Liver (tissue), 7 donors: ENCODE measurements at regions not wholly inside any gene's neighbourhood (a gene's known extent, or its start where the extent isn't known, plus 50 kb on each side); places are given as distances from the start of the nearest gene placed in this dataset.

Experiments used
- DNase-seq: peaks from one replicate; pipeline ENCODE4 v3.0.0-alpha.2; 2017; ENCODE audit warnings: low spot score
- H3K27ac ChIP-seq, 2 donors: one replicate each; pipeline ENCODE4 v1.7.0; 2013; ENCODE audit warnings: inconsistent platforms in 2 of 2, low read length in 2 of 2, control low read depth in 1 of 2, low read depth in 1 of 2, mild to moderate bottlenecking in 1 of 2
- H3K27me3 ChIP-seq, 4 donors: one replicate each; pipeline versions ENCODE4 v1.6.1 to v1.7.0; 2013; ENCODE audit warnings: low read length in 3 of 4, inconsistent platforms in 1 of 4, mild to moderate bottlenecking in 1 of 4, moderate library complexity in 1 of 4; ENCODE audit not compliant: control insufficient read depth in 4 of 4, insufficient read depth in 4 of 4
- H3K36me3 ChIP-seq, 4 donors: one replicate each; pipeline versions ENCODE4 v1.6.1 to v1.7.0; 2013; ENCODE audit warnings: low read length in 3 of 4, mild to moderate bottlenecking in 3 of 4, low read depth in 1 of 4, moderate library complexity in 1 of 4; ENCODE audit not compliant: control insufficient read depth in 4 of 4, insufficient read depth in 3 of 4
- H3K4me1 ChIP-seq, 4 donors: one replicate each; pipeline versions ENCODE4 v1.6.1 to v1.7.0; 2013; ENCODE audit warnings: low read length in 3 of 4, mild to moderate bottlenecking in 3 of 4, moderate library complexity in 1 of 4; ENCODE audit not compliant: control insufficient read depth in 4 of 4, insufficient read depth in 4 of 4
- H3K4me3 ChIP-seq, 3 donors: one replicate each; pipeline versions ENCODE4 v1.6.1 to v1.7.0; 2013; ENCODE audit warnings: low read length in 3 of 3, control low read depth in 1 of 3, low read depth in 1 of 3, mild to moderate bottlenecking in 1 of 3
- H3K9ac ChIP-seq, 2 donors: one replicate each; pipeline ENCODE4 v1.7.0; 2013; ENCODE audit warnings: low read length in 2 of 2, mild to moderate bottlenecking in 2 of 2, moderate library complexity in 2 of 2, control low read depth in 1 of 2, low read depth in 1 of 2
- H3K9me3 ChIP-seq, 4 donors: one replicate each; pipeline versions ENCODE4 v1.6.1 to v1.7.0; 2013; ENCODE audit warnings: low read length in 3 of 4; ENCODE audit not compliant: control insufficient read depth in 4 of 4
- EGR1 ChIP-seq, 2 donors: IDR thresholded peaks; 2 replicates each; pipeline ENCODE4 v1.6.1; 2016 to 2018; ENCODE audit warnings: antibody characterized with exemption in 2 of 2, low read depth in 2 of 2
- FOXA1 ChIP-seq: IDR thresholded peaks from 2 replicates; pipeline ENCODE4 v1.6.1; 2016; ENCODE audit warnings: antibody characterized with exemption
- GABPA ChIP-seq, 2 donors: IDR thresholded peaks in 1 of 2; conservative IDR thresholded peaks in 1 of 2; 2 replicates each; pipeline ENCODE4 v1.6.1; 2016; ENCODE audit warnings: antibody characterized with exemption in 2 of 2, mild to moderate bottlenecking in 1 of 2, moderate library complexity in 1 of 2
- HNF4A ChIP-seq, 2 donors: conservative IDR thresholded peaks; 2 replicates each; pipeline ENCODE4 v1.6.1; 2016; ENCODE audit warnings: antibody characterized with exemption in 2 of 2, mild to moderate bottlenecking in 2 of 2
- HNF4G ChIP-seq: IDR thresholded peaks from 2 replicates; pipeline ENCODE4 v1.6.1; 2016; ENCODE audit warnings: antibody characterized with exemption
- RAD21 ChIP-seq, 2 donors: IDR thresholded peaks; 2 replicates each; pipeline ENCODE4 v1.6.1; 2016; ENCODE audit warnings: antibody characterized with exemption in 2 of 2, mild to moderate bottlenecking in 2 of 2
- TAF1 ChIP-seq: conservative IDR thresholded peaks from 2 replicates; pipeline ENCODE4 v1.6.1; 2016; ENCODE audit warnings: antibody characterized with exemption, mild to moderate bottlenecking
- YY1 ChIP-seq: IDR thresholded peaks from 2 replicates; pipeline ENCODE4 v1.6.1; 2016; ENCODE audit warnings: antibody characterized with exemption, mild to moderate bottlenecking
- WGBS: extraction: QIAGEN DNeasy Blood & Tissue Kit; methylation state at CpG from one replicate; pipeline ENCODE4 v1.1.7; 2013; 5-methylcytosine and 5-hydroxymethylcytosine counted together
- TF ChIP-seq, protein P1 (sequence below): IDR thresholded peaks from 2 replicates; pipeline ENCODE4 v1.6.1; 2016; ENCODE audit warnings: antibody characterized with exemption
- TF ChIP-seq, protein P2 (sequence below): IDR thresholded peaks from 2 replicates; pipeline ENCODE4 v1.6.1; 2016; ENCODE audit warnings: antibody characterized with exemption
- donor health status: healthy.
- donor health status: healthy.
- donor health status: healthy.
- donor health status: healthy.

DNA sequence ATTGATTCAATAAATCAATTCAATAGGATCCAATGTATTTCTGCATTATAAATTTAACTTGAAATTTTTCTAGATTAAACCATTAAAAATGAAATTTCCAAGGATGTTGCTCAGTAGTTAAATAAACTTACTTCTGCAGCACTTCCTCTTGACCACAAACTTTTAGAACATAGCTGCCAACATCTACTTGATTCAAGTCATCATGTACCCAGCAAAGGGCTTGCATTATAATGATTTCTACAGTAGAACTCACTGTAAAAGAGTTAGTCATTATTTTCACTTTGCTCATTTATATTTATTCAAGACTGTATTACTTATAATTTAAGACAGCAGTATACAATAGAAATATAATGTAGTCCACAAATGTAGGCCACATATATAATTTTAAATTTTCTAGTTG, 59.2 kb downstream of the PIK3C2A start:
- H3K9me3 ChIP-seq: no peaks in the 10 kb centered on the region

DNA sequence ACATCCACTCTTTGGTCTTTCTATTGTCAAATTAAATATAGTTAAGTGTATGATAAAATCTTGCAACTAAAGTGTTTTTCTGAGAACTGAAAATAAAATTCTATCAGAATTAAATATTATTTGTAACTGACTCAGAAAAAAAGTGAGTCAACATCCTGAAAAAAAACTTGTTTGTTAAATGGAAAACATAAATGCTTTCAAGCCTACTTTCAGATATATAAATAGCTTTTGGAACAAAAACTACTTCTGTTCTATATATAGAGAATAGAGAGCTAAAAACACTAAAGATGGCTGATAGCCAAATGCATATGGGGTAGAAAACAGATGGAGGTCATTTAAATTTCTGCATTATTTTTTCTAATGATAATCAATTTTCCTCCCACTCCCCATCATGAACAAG, 61.8 kb downstream of the PIK3C2A start:
- H3K36me3 ChIP-seq: peaks cover 0 to 33% (median 16%) of the 10 kb centered on the region in 4 donors
- no peaks in the 10 kb centered on the region for H3K4me1 ChIP-seq
- H3K27ac ChIP-seq: no peak overlapping the region
- H3K27me3 ChIP-seq: no peaks in the 10 kb centered on the region
- H3K4me3 ChIP-seq: no peak overlapping the region
- no peaks in the 10 kb centered on the region for H3K9me3 ChIP-seq
- DNase-seq: no peak
- no peak overlapping the region for H3K9ac ChIP-seq
- TF ChIP-seq HNF4A (conservative IDR thresholded peaks at IDR 0.05) (no peak), YY1 (no peak), GABPA (IDR thresholded peaks at IDR 0.05 in 1 of 2, conservative IDR thresholded peaks at IDR 0.05 in 1 of 2) (no peak)

More for the DNA sequence above, 59.2 kb downstream of the PIK3C2A start:
- H3K27ac ChIP-seq: no peak overlapping the region
- peaks cover 0 to 22% (median 13%) of the 10 kb centered on the region in 4 donors for H3K36me3 ChIP-seq
- H3K9ac ChIP-seq: no peak overlapping the region
- H3K4me1 ChIP-seq: no peaks in the 10 kb centered on the region
- no peak overlapping the region for H3K4me3 ChIP-seq
- no peaks in the 10 kb centered on the region for H3K27me3 ChIP-seq
- TF ChIP-seq, protein P1, sequence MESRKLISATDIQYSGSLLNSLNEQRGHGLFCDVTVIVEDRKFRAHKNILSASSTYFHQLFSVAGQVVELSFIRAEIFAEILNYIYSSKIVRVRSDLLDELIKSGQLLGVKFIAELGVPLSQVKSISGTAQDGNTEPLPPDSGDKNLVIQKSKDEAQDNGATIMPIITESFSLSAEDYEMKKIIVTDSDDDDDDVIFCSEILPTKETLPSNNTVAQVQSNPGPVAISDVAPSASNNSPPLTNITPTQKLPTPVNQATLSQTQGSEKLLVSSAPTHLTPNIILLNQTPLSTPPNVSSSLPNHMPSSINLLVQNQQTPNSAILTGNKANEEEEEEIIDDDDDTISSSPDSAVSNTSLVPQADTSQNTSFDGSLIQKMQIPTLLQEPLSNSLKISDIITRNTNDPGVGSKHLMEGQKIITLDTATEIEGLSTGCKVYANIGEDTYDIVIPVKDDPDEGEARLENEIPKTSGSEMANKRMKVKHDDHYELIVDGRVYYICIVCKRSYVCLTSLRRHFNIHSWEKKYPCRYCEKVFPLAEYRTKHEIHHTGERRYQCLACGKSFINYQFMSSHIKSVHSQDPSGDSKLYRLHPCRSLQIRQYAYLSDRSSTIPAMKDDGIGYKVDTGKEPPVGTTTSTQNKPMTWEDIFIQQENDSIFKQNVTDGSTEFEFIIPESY: no peak
- TF ChIP-seq EGR1 (IDR thresholded peaks at IDR 0.05; ENCODE audit: low read depth in 2 of 2) (no peak), RAD21 (IDR thresholded peaks at IDR 0.05) (no peak)
- TF ChIP-seq, protein P2, sequence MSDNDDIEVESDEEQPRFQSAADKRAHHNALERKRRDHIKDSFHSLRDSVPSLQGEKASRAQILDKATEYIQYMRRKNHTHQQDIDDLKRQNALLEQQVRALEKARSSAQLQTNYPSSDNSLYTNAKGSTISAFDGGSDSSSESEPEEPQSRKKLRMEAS: no peak
- DNase-seq: no peak

DNA sequence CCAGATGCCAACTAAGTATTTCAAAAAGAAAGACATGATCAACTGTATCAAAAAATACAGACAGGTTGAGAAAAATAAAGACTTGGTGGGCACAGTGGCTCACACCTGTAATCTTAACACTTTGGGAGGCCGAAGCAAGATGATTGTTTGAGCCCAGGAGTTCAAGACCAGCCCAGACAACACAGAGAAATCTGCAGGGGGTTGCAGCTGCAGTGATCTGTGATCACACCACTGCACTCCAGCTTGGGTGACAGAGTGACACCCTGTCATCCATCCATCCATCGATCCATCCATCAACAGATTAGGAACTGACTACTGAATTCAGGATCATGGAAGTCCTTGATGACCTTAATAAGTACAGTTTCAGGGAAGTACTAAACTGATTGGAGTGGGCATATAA, 65.0 kb upstream of the RPS13 start:
- Histone ChIP-seq H3K36me3 (peaks cover 0 to 32% (median 14%) of the 10 kb centered on the region in 4 donors), H3K4me1 (no peaks in the 10 kb centered on the region), H3K9ac (no peak overlapping the region), H3K27me3 (no peaks in the 10 kb centered on the region), H3K4me3 (no peak overlapping the region), H3K27ac (no peak overlapping the region), H3K9me3 (no peaks in the 10 kb centered on the region)
- no peak for DNase-seq
- TF ChIP-seq, protein P1: no peak
- TF ChIP-seq YY1: no peak
- WGBS: 87% methylated on average over 2 of the region's 2 CpGs

DNA sequence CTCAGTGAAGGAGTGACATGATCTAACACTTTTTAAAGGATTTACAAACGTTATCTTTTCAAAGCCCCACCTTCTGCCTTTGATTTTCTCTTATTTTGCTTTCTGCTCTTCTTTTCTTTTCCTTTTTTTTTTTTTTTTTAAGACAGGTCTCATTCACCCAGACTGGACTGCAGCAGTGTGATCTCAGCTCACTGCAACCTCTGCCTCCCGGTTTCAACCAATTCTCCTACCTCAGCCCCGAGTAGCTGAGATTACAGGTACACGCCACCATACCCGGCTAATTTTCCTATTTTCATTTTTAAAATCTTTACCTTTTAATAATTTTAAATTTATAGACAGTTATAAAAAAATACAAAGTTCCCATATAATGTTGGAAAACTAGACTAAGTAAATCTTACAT, 63.7 kb upstream of the RPS13 start:
- 92% methylated on average over 5 of the region's 5 CpGs for WGBS
- Histone ChIP-seq H3K9ac (no peak overlapping the region), H3K36me3 (peaks cover 0 to 30% (median 14%) of the 10 kb centered on the region in 4 donors), H3K4me3 (no peak overlapping the region), H3K27ac (no peak overlapping the region), H3K4me1 (no peaks in the 10 kb centered on the region), H3K27me3 (no peaks in the 10 kb centered on the region), H3K9me3 (no peaks in the 10 kb centered on the region)
- TF ChIP-seq HNF4G (no peak), TAF1 (no peak), FOXA1 (no peak), YY1 (no peak), RAD21 (IDR thresholded peaks at IDR 0.05) (no peak), HNF4A (conservative IDR thresholded peaks at IDR 0.05) (no peak), EGR1 (IDR thresholded peaks at IDR 0.05; ENCODE audit: low read depth in 2 of 2) (no peak)
- DNase-seq: no peak
